SK-N-MC (cell line): ENCODE measurements at regions not wholly inside any gene's neighbourhood (a gene's known extent, or its start where the extent isn't known, plus 50 kb on each side); places are given as distances from the start of the nearest gene placed in this dataset.

Source experiments
- DNase-seq: peaks from one replicate; pipeline ENCODE4 v3.0.0-alpha.2; 2011; ENCODE audit warnings: low read depth, low spot score
- H3K27ac ChIP-seq: fragments of 200-600 bp; sonication (generic); 2 replicates; pipeline ENCODE4 v1.5.1; 2016; ENCODE audit warnings: mixed run types
- H3K36me3 ChIP-seq: fragments of 200-600 bp; sonication (generic); 2 replicates; pipeline ENCODE4 v1.6.1; 2017; ENCODE audit warnings: antibody characterized with exemption, low read length, mixed read lengths; ENCODE audit not compliant: insufficient read depth
- H3K4me3 ChIP-seq: fragments of 200-600 bp; sonication (generic); 2 replicates; pipeline ENCODE4 v1.5.1; 2016
- H3K9ac ChIP-seq: fragments of 200-600 bp; sonication (generic); 2 replicates; pipeline ENCODE4 v1.8.0; 2017; ENCODE audit warnings: mixed run types, mixed read lengths; ENCODE audit not compliant: insufficient read length
- H3K9me3 ChIP-seq: fragments of 200-600 bp; sonication (generic); 2 replicates; pipeline ENCODE4 v1.6.1; 2017; ENCODE audit warnings: low read depth, mild to moderate bottlenecking, antibody characterized with exemption, low read length, moderate library complexity, mixed read lengths
- EZH2 ChIP-seq: fragments of 200-600 bp; sonication (generic); IDR thresholded peaks from one replicate; pipeline ENCODE4 v1.6.1; 2017; ENCODE audit warnings: antibody characterized with exemption
- FOXP2 ChIP-seq: optimal IDR thresholded peaks from 2 replicates; pipeline ENCODE3; 2011; ENCODE audit warnings: mild to moderate bottlenecking, moderate library complexity; ENCODE audit not compliant: insufficient read depth; ENCODE audit errors: extremely low read length, control extremely low read depth
- POLR2AphosphoS5 ChIP-seq: IDR thresholded peaks from 2 replicates; pipeline ENCODE4 v1.6.1; 2012; ENCODE audit warnings: mild to moderate bottlenecking, low read depth, low read length, borderline replicate concordance

- TF ChIP-seq POLR2AphosphoS5 (no peak), EZH2 (no peak), FOXP2 (no peak)
- Histone ChIP-seq H3K9me3 (no peaks in the 10 kb centered on the region), H3K36me3 (no peaks in the 10 kb centered on the region), H3K27ac (no peak overlapping the region), H3K9ac (no peak overlapping the region), H3K4me3 (no peak overlapping the region)
- DNase-seq: no peak
Observed at GRCh38 chr1:30403061-30403645, 320.2 kb downstream of the MATN1 start.

GRCh38 chr1:30402031-30402430 is 321.4 kb downstream of the MATN1 start:
- no peak for TF ChIP-seq EZH2
- no peak for TF ChIP-seq POLR2AphosphoS5
- TF ChIP-seq FOXP2: no peak
- H3K9ac ChIP-seq: no peak overlapping the region
- H3K27ac ChIP-seq: no peak overlapping the region
- H3K4me3 ChIP-seq: no peak overlapping the region
- DNase-seq: no peak
- H3K36me3 ChIP-seq: no peaks in the 10 kb centered on the region
- no peaks in the 10 kb centered on the region for H3K9me3 ChIP-seq

GRCh38 chr1:30400507-30400906 is 322.9 kb downstream of the MATN1 start:
- Histone ChIP-seq H3K36me3 (no peaks in the 10 kb centered on the region), H3K27ac (no peak overlapping the region), H3K9ac (no peak overlapping the region), H3K9me3 (no peaks in the 10 kb centered on the region), H3K4me3 (no peak overlapping the region)
- DNase-seq: no peak
- TF ChIP-seq FOXP2 (no peak), POLR2AphosphoS5 (no peak), EZH2 (no peak)

GRCh38 chr1:30399026-30399425 is 324.4 kb downstream of the MATN1 start:
- Histone ChIP-seq H3K9me3 (no peaks in the 10 kb centered on the region), H3K9ac (no peak overlapping the region), H3K27ac (no peak overlapping the region), H3K36me3 (no peaks in the 10 kb centered on the region), H3K4me3 (no peak overlapping the region)
- DNase-seq: no peak
- TF ChIP-seq EZH2: no peak
- no peak for TF ChIP-seq FOXP2
- TF ChIP-seq POLR2AphosphoS5: no peak

GRCh38 chr1:30397576-30397975 is 325.8 kb downstream of the MATN1 start:
- H3K4me3 ChIP-seq: no peak overlapping the region
- no peak for DNase-seq
- H3K27ac ChIP-seq: no peak overlapping the region
- TF ChIP-seq FOXP2: no peak
- TF ChIP-seq EZH2: no peak
- TF ChIP-seq POLR2AphosphoS5: no peak
- H3K36me3 ChIP-seq: no peaks in the 10 kb centered on the region
- no peaks in the 10 kb centered on the region for H3K9me3 ChIP-seq
- no peak overlapping the region for H3K9ac ChIP-seq

- no peak for TF ChIP-seq FOXP2
- TF ChIP-seq POLR2AphosphoS5: no peak
- TF ChIP-seq EZH2: no peak
- Histone ChIP-seq H3K9ac (no peak overlapping the region), H3K9me3 (no peaks in the 10 kb centered on the region), H3K27ac (no peak overlapping the region), H3K4me3 (no peak overlapping the region), H3K36me3 (no peaks in the 10 kb centered on the region)
- DNase-seq: no peak
Observed at GRCh38 chr1:30395631-30396030, 327.8 kb downstream of the MATN1 start.

GRCh38 chr1:30388386-30388785 is 335.0 kb downstream of the MATN1 start:
- no peak for TF ChIP-seq POLR2AphosphoS5
- Histone ChIP-seq H3K9ac (no peak overlapping the region), H3K36me3 (no peaks in the 10 kb centered on the region), H3K9me3 (no peaks in the 10 kb centered on the region), H3K27ac (no peak overlapping the region), H3K4me3 (no peak overlapping the region)
- no peak for DNase-seq

- TF ChIP-seq FOXP2: no peak
- TF ChIP-seq POLR2AphosphoS5: no peak
- no peak for TF ChIP-seq EZH2
- Histone ChIP-seq H3K4me3 (no peak overlapping the region), H3K36me3 (no peaks in the 10 kb centered on the region), H3K9ac (no peak overlapping the region), H3K9me3 (no peaks in the 10 kb centered on the region), H3K27ac (no peak overlapping the region)
- no peak for DNase-seq
Observed at GRCh38 chr1:30386156-30386926, 337.0 kb downstream of the MATN1 start.

GRCh38 chr1:30385246-30385995 is 338.0 kb downstream of the MATN1 start:
- no peak for TF ChIP-seq POLR2AphosphoS5
- no peak overlapping the region for H3K9ac ChIP-seq
- H3K9me3 ChIP-seq: no peaks in the 10 kb centered on the region
- no peaks in the 10 kb centered on the region for H3K36me3 ChIP-seq
- no peak overlapping the region for H3K4me3 ChIP-seq
- H3K27ac ChIP-seq: no peak overlapping the region
- DNase-seq: no peak
